Activated CD8-positive, alpha-beta T cell treated with anti-CD3 and anti-CD28 coated beads for 36 hours (primary cell): ENCODE measurements at regions not wholly inside any gene's neighbourhood (a gene's known extent, or its start where the extent isn't known, plus 50 kb on each side); places are given as distances from the start of the nearest gene placed in this dataset.
A peak's percentile ranks its signal among the peaks of the same experiment; 100 is the strongest.

ENCODE experiments used
- ATAC-seq: fragments of 200-7000 bp; cut with Tn5 transposase; one replicate; pipeline ENCODE4 v1.10.0; 2021; ENCODE audit warnings: mild to moderate bottlenecking, moderate library complexity
- CTCF ChIA-PET: fragments of 350-600 bp; sonication (Branson Sonifier 250); formaldehyde crosslinking; loops from one replicate; lab custom pipeline; 2021; ENCODE audit warnings: antibody characterized with exemption; lab: Charles Lee
- POLR2A ChIA-PET: fragments of 350-600 bp; sonication (Branson Sonifier 250); formaldehyde crosslinking; loops from one replicate; lab custom pipeline; 2021; ENCODE audit warnings: antibody characterized with exemption; lab: Charles Lee
- DNase-seq: peaks from one replicate; pipeline ENCODE4 v3.0.0-alpha.2; 2020
- H3K27ac Mint-ChIP-seq: one replicate; pipeline ENCODE4 v1.8.0; 2021; ENCODE audit warnings: mild to moderate bottlenecking, mixed read lengths
- H3K27me3 Mint-ChIP-seq: one replicate; pipeline ENCODE4 v1.8.0; 2021; ENCODE audit warnings: mixed read lengths
- H3K36me3 Mint-ChIP-seq: one replicate; pipeline ENCODE4 v1.8.0; 2021; ENCODE audit warnings: low read depth, mixed read lengths
- H3K4me1 Mint-ChIP-seq: one replicate; pipeline ENCODE4 v1.8.0; 2021; ENCODE audit warnings: low read depth, mixed read lengths
- H3K4me3 Mint-ChIP-seq: one replicate; pipeline ENCODE4 v1.8.0; 2021; ENCODE audit warnings: mild to moderate bottlenecking, moderate library complexity, mixed read lengths
- H3K9me3 Mint-ChIP-seq: one replicate; pipeline ENCODE4 v1.8.0; 2021; ENCODE audit warnings: mixed read lengths
- CTCF ChIP-seq: fragments of 200-600 bp; IDR thresholded peaks from one replicate; pipeline ENCODE4 v1.8.0; 2022; ENCODE audit warnings: antibody characterized with exemption, mild to moderate bottlenecking
- intact Hi-C: fragments of 100-400 bp; cut with micrococcal nuclease; formaldehyde crosslinking; loops from one replicate; pipeline ENCODE4 v1.10.0; 2022

- ATAC-seq (no peak), DNase-seq (no peak)
- TF ChIP-seq CTCF, result no peak
- Mint-ChIP-seq H3K27me3 (no peaks in the 10 kb centered on the region), H3K27ac (no peak overlapping the region), H3K4me1 (peaks cover 62% of the 10 kb centered on the region), H3K9me3 (no peaks in the 10 kb centered on the region), H3K36me3 (peaks cover 54% of the 10 kb centered on the region), H3K4me3 (no peak overlapping the region)
- POLR2A ChIA-PET, result no interaction called here
- CTCF ChIA-PET, result interaction anchor here (0.7 to 1.4 kb wide), 6 partner anchors 9 to 221 kb away, joined by 3 read pairs; a partner anchor contains a TSS
- intact Hi-C loops, result no loop called here
These were observed 156.1 kb downstream of the HAUS1 start for GRCh38 chr18:46260016-46260878.

- Mint-ChIP-seq H3K9me3 (no peaks in the 10 kb centered on the region), H3K27me3 (no peaks in the 10 kb centered on the region), H3K4me1 (peaks cover 66% of the 10 kb centered on the region), H3K36me3 (peaks cover 57% of the 10 kb centered on the region), H3K27ac (no peak overlapping the region), H3K4me3 (no peak overlapping the region)
- CTCF ChIA-PET, result interaction anchor here (1.0 to 2.9 kb wide), 5 partner anchors 10 to 88 kb away, joined by 3 to 11 read pairs (median 3); a partner anchor contains a TSS
- POLR2A ChIA-PET, result no interaction called here
- intact Hi-C loops, result no loop called here
- no peak for TF ChIP-seq CTCF
- ATAC-seq (no peak), DNase-seq (no peak)
These were observed 156.6 kb downstream of the HAUS1 start for GRCh38 chr18:46260879-46261143.

GRCh38 chr18:46261799-46262198 lies 157.6 kb downstream of the HAUS1 start:
- Mint-ChIP-seq H3K27me3 (no peaks in the 10 kb centered on the region), H3K9me3 (no peaks in the 10 kb centered on the region), H3K27ac (peak overlapping the region; percentile 30), H3K36me3 (peaks cover 50% of the 10 kb centered on the region), H3K4me3 (no peak overlapping the region), H3K4me1 (peaks cover 65% of the 10 kb centered on the region)
- DNase-seq, result no peak
- POLR2A ChIA-PET, result no interaction called here
- CTCF ChIA-PET, result interaction anchor here (1.1 to 2.9 kb wide), 3 partner anchors 19 to 114 kb away, joined by 3 to 11 read pairs (median 5); a partner anchor contains a TSS
- intact Hi-C loops, result no loop called here
- no peak for ATAC-seq
- TF ChIP-seq CTCF, result no peak

DNA sequence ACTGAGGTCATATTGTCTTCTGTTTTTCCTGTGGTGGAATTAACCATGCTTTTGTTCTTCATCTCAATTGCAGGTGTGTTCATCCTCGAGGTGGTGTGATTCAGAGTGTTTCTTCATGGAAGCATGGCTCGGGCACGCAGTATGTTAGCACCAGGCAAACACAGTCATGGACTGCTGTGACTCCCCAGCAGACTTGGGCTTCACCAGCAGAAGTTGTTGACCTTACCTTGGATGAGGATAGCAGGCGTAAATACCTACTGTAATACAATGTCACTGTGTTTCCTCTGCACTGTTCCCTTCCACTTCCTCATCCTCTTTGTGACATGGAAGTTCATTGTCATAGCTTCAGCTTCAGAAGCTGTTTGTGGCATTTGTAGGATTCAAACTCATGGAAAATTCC lies 158.7 kb downstream of the HAUS1 start:
- Mint-ChIP-seq H3K27me3 (no peaks in the 10 kb centered on the region), H3K9me3 (no peaks in the 10 kb centered on the region), H3K27ac (no peak overlapping the region), H3K36me3 (peaks cover 48% of the 10 kb centered on the region), H3K4me3 (no peak overlapping the region), H3K4me1 (peaks cover 62% of the 10 kb centered on the region)
- no peak for TF ChIP-seq CTCF
- ChIA-PET POLR2A (no interaction called here), CTCF (interaction anchor here (2.9 kb wide), 1 partner anchor 89 kb away, joined by 11 read pairs; a partner anchor contains a TSS)
- DNase-seq (no peak), ATAC-seq (no peak)
- intact Hi-C loops, result no loop called here

GRCh38 chr18:46264255-46264654 lies 160.1 kb downstream of the HAUS1 start:
- ATAC-seq (peak; percentile 32), DNase-seq (no peak)
- peak overlapping the region; percentile 21 for H3K27ac Mint-ChIP-seq
- ChIA-PET CTCF (interaction anchor here (0.9 to 3.6 kb wide), 3 partner anchors 8 to 91 kb away, joined by 3 to 22 read pairs (median 3); a partner anchor contains a TSS), POLR2A (no interaction called here)
- H3K4me3 Mint-ChIP-seq, result no peak overlapping the region
- H3K36me3 Mint-ChIP-seq, result peaks cover 57% of the 10 kb centered on the region
- H3K4me1 Mint-ChIP-seq, result peaks cover 70% of the 10 kb centered on the region
- TF ChIP-seq CTCF, result no peak
- no peaks in the 10 kb centered on the region for H3K27me3 Mint-ChIP-seq
- intact Hi-C loops, result no loop called here
- H3K9me3 Mint-ChIP-seq, result no peaks in the 10 kb centered on the region
